ENCODE measurements at regions not wholly inside any gene's neighbourhood (a gene's known extent, or its start where the extent isn't known, plus 50 kb on each side); places are given as distances from the start of the nearest gene placed in this dataset.

- ATAC-seq (no peak), DNase-seq (ENCODE audit: low spot score) (no peak)
- H3K4me1 ChIP-seq (ENCODE audit: insufficient read depth): no peaks in the 10 kb centered on the region
- no peak for TF ChIP-seq ZNF331 (CRISPR knock-in tag; IDR thresholded peaks at IDR 0.05; ENCODE audit: low read depth)
- no peak for TF ChIP-seq CREB1 (CRISPR knock-in tag; IDR thresholded peaks at IDR 0.05; ENCODE audit: low read depth)
- TF ChIP-seq EZH2 (IDR thresholded peaks at IDR 0.05; ENCODE audit: low read depth, unreplicated experiment): no peak
- TF ChIP-seq ZNF114 (CRISPR knock-in tag; IDR thresholded peaks at IDR 0.05): no peak
- TF ChIP-seq NANOG (IDR thresholded peaks at IDR 0.05; ENCODE audit: borderline replicate concordance): no peak
- no peak for TF ChIP-seq REST (IDR thresholded peaks at IDR 0.05; ENCODE audit: unreplicated experiment)
- no peak for TF ChIP-seq JUNB (IDR thresholded peaks at IDR 0.05; ENCODE audit: unreplicated experiment)
- TF ChIP-seq ETS1 (IDR thresholded peaks at IDR 0.05): no peak
- no peak for TF ChIP-seq CTCF (conservative IDR thresholded peaks at IDR 0.05; ENCODE audit: low read depth in 2 of 2)
- no peak for TF ChIP-seq POLR2AphosphoS5 (IDR thresholded peaks at IDR 0.05; ENCODE audit: low read depth)
- TF ChIP-seq ZNF462 (CRISPR knock-in tag; IDR thresholded peaks at IDR 0.05): no peak
- no peaks in the 10 kb centered on the region for H3K36me3 ChIP-seq (ENCODE audit: insufficient read depth)
- Mint-ChIP-seq H3K27ac (no peak overlapping the region), H3K4me3 (no peak overlapping the region), H3K27me3 (ENCODE audit: insufficient read depth, low read depth, poor library complexity) (peaks cover 4% of the 10 kb centered on the region), H3K9me3 (no peaks in the 10 kb centered on the region), H3K4me1 (no peaks in the 10 kb centered on the region; the same call in 2 of the 3 replicates), H3K36me3 (ENCODE audit: low read depth) (no peaks in the 10 kb centered on the region)
- no peak overlapping the region for H2AFZ ChIP-seq
- no peaks in the 10 kb centered on the region for H4K20me1 ChIP-seq (replicated peaks; ENCODE audit: insufficient read depth)
- no peak overlapping the region for H3K27ac ChIP-seq (ENCODE audit: low read depth)
- H3K27me3 ChIP-seq (ENCODE audit: insufficient read depth): no peaks in the 10 kb centered on the region
- H3K4me3 ChIP-seq: no peak overlapping the region
- H3K9me2 ChIP-seq (ENCODE audit: insufficient read depth): no peaks in the 10 kb centered on the region; the same call in 1 of the 2 replicates
- no peaks in the 10 kb centered on the region for H3F3A ChIP-seq (replicated peaks; ENCODE audit: low read depth)
- no peak overlapping the region for H3K4me2 ChIP-seq
- no peaks in the 10 kb centered on the region for H3K79me2 ChIP-seq (replicated peaks; ENCODE audit: insufficient read depth)
Measured at GRCh38 chr21:27569831-27570230, 602.9 kb upstream of the ADAMTS5 start.

Data from GM23338 (cell line).